ENCODE measurements at regions not wholly inside any gene's neighbourhood (a gene's known extent, or its start where the extent isn't known, plus 50 kb on each side); places are given as distances from the start of the nearest gene placed in this dataset.
A peak's percentile ranks its signal among the peaks of the same experiment; 100 is the strongest.
"Not testable (repeated sequence)": the region's sequence is repeated elsewhere in the genome, so short reads cannot be mapped to it uniquely, and the experiment has no call there.

- no peaks in the 10 kb centered on the region for H3K27me3 ChIP-seq (ENCODE audit: control insufficient read depth, insufficient read depth, low read length)
- peaks cover 3% of the 10 kb centered on the region; the same call in 1 of the 2 replicates for H3K9me3 ChIP-seq (ENCODE audit: control insufficient read depth, insufficient read depth, low read length)
- no peak for DNase-seq (ENCODE audit: low read depth, low spot score)
- peak overlapping the region; percentile 68 for H3K27ac ChIP-seq (ENCODE audit: low read depth, low read length)
- no peak overlapping the region for H3K4me3 ChIP-seq (ENCODE audit: low read depth, low read length)
- ChIA-PET CTCF (interaction anchor here (1.0 kb wide), 1 partner anchor 118 kb away, joined by 3 read pairs; no protein-coding TSS in a partner anchor), POLR2A (no interaction called here)
- no peak for TF ChIP-seq CTCF (IDR thresholded peaks at IDR 0.05; ENCODE audit: low read depth, low read length)
Measured at GRCh38 chr17:31724619-31725018, 134.4 kb downstream of the COPRS start.

- ChIA-PET POLR2A (no interaction called here), CTCF (interaction anchor here (1.0 kb wide), 1 partner anchor 119 kb away, joined by 3 read pairs; no protein-coding TSS in a partner anchor)
- TF ChIP-seq CTCF (IDR thresholded peaks at IDR 0.05; ENCODE audit: low read depth, low read length) = no peak
- peaks cover 3% of the 10 kb centered on the region; the same call in 1 of the 2 replicates for H3K9me3 ChIP-seq (ENCODE audit: control insufficient read depth, insufficient read depth, low read length)
- DNase-seq (ENCODE audit: low read depth, low spot score) = no peak
- H3K27ac ChIP-seq (ENCODE audit: low read depth, low read length) = peak overlapping the region; percentile 68
- H3K4me3 ChIP-seq (ENCODE audit: low read depth, low read length) = no peak overlapping the region
- no peaks in the 10 kb centered on the region for H3K27me3 ChIP-seq (ENCODE audit: control insufficient read depth, insufficient read depth, low read length)
Measured at GRCh38 chr17:31724026-31724425, 135.0 kb downstream of the COPRS start.

- Histone ChIP-seq H3K27ac (ENCODE audit: low read depth, low read length) (peak overlapping the region; percentile 39), H3K9me3 (ENCODE audit: control insufficient read depth, insufficient read depth, low read length) (peaks cover 3% of the 10 kb centered on the region; the same call in 1 of the 2 replicates), H3K4me3 (ENCODE audit: low read depth, low read length) (no peak overlapping the region), H3K27me3 (ENCODE audit: control insufficient read depth, insufficient read depth, low read length) (no peaks in the 10 kb centered on the region)
- no peak for DNase-seq (ENCODE audit: low read depth, low spot score)
- POLR2A ChIA-PET = interaction anchor here (1.4 kb wide), 1 partner anchor 26 kb away, joined by 4 read pairs; no protein-coding TSS in a partner anchor
- CTCF ChIA-PET = interaction anchor here (0.8 kb wide), 1 partner anchor 120 kb away, joined by 3 read pairs; no protein-coding TSS in a partner anchor
- no peak for TF ChIP-seq CTCF (IDR thresholded peaks at IDR 0.05; ENCODE audit: low read depth, low read length)
Measured at GRCh38 chr17:31722251-31723056, 136.6 kb downstream of the COPRS start.

GRCh38 chr17:31721291-31722025 lies 137.6 kb downstream of the COPRS start:
- H3K27ac ChIP-seq (ENCODE audit: low read depth, low read length) = peak overlapping the region; percentile 21
- DNase-seq (ENCODE audit: low read depth, low spot score) = no peak
- no peak for TF ChIP-seq CTCF (IDR thresholded peaks at IDR 0.05; ENCODE audit: low read depth, low read length)
- H3K4me3 ChIP-seq (ENCODE audit: low read depth, low read length) = no peak overlapping the region
- POLR2A ChIA-PET = no interaction called here
- no peaks in the 10 kb centered on the region for H3K27me3 ChIP-seq (ENCODE audit: control insufficient read depth, insufficient read depth, low read length)
- H3K9me3 ChIP-seq (ENCODE audit: control insufficient read depth, insufficient read depth, low read length) = peaks cover 3% of the 10 kb centered on the region; the same call in 1 of the 2 replicates
- CTCF ChIA-PET = interaction anchor here (0.8 kb wide), 1 partner anchor 121 kb away, joined by 3 read pairs; no protein-coding TSS in a partner anchor

GRCh38 chr17:31717251-31717650 lies 141.8 kb downstream of the COPRS start:
- H3K9me3 ChIP-seq (ENCODE audit: control insufficient read depth, insufficient read depth, low read length); DNase-seq (ENCODE audit: low read depth, low spot score); H3K27me3 ChIP-seq (ENCODE audit: control insufficient read depth, insufficient read depth, low read length); CTCF ChIA-PET; POLR2A ChIA-PET; H3K27ac ChIP-seq (ENCODE audit: low read depth, low read length); H3K4me3 ChIP-seq (ENCODE audit: low read depth, low read length): not testable (repeated sequence)

Data from AG04450 (cell line).